Dermis microvascular lymphatic vessel endothelial cell (primary cell): ENCODE measurements at regions not wholly inside any gene's neighbourhood (a gene's known extent, or its start where the extent isn't known, plus 50 kb on each side); places are given as distances from the start of the nearest gene placed in this dataset.
A peak's percentile ranks its signal among the peaks of the same experiment; 100 is the strongest.

ENCODE experiments used
- DNase-seq, 2 donors: peaks; one replicate each; pipeline versions ENCODE4 v3.0.0 to v3.0.0-alpha.2; 2010; ENCODE audit warnings: low read depth in 2 of 2

DNA sequence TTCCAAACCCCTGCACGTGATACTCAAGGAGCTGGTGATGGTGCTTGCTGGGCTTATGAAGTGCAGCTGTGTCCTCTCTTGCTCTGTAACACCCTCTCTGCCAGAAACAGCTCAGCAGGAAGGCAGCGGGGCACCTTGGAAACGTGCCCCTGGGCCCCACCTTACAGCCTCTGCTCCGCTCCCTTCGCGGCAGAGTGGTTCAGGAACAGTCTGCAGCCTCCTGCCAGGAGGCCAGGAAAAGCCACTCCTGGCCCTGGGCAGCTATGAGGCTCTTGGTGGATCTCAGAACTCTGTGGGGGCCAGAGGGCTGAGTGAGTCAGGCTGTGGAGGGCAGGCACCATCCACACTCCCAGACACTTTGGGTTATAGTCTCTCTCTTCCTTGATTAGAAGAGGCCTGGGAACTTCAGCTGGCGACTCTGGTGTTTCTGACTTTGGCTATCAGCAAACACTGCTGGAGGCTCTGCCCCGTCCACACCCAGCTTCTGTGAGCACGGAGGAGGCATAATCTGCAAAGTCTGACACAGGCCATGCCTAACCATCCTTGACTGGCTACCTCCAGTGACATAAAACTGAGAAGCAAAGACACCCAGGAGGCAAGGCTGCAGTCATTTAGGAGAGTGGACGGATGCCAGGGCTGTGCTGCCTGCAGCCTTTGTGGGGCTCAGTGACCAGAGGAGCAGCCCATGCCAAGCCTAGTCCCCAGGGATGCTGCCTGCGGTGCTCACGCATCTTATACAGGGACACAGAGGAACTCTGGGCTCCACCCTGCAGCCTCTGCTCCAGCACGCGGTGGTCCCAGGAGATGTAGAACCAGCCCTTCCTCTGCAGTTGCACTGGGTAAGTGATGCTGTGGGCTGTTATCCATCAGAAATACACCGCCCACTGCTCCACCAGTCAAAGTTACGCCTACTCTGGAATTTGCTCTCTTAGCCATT lies 65.3 kb downstream of the METRNL start:
- no peak for DNase-seq

DNA sequence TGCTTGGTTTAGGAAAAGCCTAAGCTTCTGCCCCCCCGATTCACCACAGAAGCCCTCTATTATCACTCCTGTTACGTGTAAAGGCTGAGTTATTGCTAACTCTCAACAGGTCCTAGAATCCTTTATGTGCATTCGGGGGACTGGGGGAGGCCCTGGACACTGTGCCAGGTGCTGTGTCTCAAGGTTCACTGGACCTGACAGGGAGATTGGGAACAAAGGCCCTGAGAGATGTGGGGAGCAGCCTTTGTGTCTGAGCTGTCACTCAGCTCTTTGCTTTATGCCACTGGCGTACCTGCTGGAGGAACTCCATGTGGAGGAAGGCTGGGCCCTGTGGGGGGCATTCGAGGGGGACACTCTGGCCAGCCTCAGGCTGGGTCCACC lies 65.9 kb downstream of the METRNL start:
- no peak for DNase-seq

DNA sequence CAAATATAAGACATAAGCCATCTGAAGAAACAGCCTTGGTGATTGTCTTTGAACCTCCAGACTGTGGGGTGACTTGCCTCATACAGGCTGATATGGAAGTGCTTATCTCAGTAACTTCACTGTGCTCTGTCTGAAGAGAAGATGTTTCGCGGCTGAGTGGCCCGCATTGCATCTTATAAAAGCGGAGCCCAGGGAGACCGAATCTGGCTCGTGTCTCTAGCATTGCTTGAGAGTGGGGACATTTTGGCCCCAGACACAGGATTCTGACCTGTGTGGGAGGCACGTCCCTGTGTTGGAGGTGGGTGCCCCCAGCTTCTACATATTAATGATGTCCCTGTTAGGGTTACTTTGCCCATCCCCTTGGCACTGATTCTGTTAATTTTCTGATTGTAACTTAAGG lies 66.4 kb downstream of the METRNL start:
- no peak for DNase-seq

DNA sequence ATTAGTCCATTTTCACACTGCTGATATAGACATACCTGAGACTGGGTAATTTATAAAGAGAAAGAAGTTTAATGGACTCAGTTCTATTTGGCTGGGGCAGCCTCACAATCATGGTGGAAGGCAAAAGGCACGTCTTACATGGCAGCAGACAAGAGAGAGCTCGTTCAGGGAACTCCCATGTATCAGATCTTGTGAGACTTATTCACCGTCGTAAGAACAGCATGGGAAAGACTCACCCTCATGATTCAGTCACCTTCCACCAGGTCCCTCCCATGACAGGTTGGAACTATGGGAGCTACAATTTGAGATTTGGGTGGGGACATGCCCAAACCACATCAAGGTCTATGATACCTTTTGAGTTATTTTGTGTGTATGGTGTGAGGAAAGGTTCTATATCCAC lies 66.9 kb downstream of the METRNL start:
- no peak for DNase-seq

DNA sequence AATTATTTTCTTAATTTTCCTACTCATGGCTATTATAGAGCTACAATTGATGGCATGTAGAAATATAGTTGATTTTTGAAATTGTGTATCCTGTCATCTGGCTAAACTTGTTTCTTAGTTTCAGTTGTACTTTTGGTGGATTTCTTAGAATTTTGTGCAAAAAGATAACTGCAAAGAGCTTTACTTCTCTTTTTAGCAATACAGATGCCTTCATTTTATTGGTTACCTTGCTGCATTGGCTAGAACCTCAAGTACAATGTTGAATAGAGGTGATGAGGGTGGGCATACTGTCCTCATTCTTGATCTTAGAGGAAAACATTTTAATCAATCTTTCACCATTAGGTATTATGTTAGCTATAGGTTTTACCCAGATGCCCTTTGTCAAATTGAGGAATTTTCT lies 67.9 kb downstream of the METRNL start:
- DNase-seq = no peak

DNA sequence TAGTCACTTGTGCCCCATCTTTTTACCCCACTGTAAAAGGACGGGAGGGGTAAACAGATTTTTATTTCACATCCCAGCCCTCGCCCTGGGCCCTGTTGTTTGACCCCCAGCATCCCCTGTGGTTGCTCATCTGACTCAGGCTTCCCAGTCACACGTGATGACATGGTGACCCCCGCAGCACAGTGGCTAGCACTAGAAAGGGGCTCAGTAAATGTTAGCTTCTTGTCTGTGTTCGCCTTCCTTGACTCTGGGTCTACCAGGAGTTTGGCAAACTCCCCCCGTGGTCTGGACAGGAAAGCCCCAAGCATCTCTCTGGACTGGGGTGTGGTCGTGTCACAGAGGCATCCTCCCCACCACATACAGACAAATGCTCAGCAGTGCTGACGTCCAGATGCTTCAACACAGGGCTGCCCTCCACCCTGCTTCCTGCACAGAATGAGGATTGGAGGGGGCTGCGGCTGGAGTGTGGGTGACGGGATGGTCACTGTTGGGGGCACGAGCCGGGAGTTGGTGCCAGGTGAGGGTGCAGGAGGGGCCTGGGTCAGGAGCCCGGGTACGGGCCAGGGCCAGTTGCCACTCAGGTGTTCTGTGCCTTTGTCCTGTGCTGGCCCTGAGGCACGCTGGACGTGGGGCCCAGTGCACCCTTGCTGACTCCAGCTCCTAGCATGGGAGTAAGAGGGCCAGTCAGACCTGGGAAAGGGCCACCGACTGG lies 69.1 kb downstream of the METRNL start:
- DNase-seq = no peak

DNA sequence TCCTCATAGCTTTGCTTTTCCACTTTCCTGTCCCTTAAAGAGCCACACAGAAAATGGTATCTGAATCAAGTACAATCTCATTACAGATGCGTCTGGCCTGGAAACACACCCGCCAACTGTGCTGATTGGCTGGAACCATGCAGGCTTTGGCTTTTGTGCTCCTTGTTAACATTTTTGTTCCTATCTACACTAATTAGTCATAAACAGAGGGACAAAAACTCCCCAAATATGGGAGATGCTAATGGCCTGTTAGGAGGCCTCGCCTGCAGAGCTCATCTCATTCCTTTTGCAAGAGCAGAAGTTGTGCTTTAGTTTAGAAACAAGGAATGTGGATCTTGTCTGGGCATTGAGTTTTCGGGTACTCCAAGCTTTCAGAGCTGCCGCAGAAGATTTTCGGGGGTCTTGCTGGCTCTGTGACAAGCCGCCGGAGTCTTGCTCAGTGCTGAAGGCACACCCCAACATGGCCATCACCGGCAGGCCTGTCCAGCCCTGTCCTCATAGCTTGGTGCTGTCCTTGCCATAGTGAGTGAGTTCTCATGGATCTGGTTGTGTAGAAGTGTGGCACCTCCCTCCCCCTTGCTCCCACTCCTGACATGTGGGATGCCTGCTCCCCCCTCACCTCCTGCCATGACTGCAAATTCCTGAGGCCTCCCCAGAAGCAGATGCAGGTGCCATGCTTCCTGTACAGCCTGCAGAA lies 69.8 kb downstream of the METRNL start:
- no peak for DNase-seq

DNA sequence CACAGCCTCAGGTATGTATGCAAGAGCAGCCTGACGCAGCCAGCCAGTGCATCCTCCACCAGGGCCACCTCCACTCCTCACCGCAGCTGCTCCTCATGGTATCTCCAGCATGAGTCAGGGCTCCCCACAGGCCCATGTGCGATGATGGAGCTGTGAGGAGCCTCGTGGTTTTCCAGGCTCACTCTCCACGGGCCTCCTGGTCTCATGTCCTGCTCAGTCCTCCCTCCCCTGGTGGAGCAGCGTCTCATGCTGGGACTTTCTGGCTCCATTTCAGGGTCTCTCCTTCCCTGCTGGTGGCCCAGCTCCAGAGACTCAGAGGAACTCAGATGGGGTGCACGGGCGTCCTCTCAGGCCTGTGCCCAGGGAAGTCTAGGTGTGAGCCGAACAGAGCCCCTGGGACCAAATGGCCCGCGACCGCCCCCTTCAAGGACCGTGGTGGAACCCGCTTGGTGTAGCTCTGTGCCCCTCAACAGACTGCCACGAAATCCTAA lies 70.4 kb downstream of the METRNL start:
- no peak for DNase-seq

DNA sequence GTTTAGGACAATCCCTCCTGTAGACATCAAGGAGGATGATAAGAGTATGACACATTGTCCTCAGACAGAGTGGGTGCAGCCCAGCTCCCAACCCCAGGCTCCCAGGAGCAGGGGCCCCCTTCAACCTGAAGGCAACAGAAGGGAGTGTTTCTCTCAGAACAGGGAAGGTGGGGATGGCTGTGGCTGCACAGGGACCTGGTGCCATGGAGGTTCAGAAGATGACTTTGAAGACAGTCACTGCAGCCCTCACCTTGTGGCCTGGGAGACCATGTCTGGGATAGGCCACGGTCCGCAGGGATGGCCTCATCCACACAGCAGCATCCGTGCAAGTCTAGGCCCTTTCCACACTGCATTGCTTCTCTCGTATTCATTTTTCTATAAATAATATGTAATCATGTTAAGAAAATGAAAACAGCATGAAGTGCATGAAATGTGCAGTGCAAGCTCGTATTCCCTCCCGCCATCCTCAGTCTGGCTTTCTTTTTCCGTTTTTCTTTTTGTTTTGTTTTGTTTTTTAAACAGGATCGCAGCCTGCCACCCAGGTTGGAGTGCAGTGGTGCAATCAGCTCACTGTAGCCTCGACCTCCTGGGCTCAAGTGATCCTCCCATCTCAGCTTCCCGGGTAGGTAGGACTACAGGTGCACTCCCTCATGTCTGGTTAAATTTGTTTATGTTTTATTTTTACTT lies 71.1 kb downstream of the METRNL start:
- DNase-seq = no peak

DNA sequence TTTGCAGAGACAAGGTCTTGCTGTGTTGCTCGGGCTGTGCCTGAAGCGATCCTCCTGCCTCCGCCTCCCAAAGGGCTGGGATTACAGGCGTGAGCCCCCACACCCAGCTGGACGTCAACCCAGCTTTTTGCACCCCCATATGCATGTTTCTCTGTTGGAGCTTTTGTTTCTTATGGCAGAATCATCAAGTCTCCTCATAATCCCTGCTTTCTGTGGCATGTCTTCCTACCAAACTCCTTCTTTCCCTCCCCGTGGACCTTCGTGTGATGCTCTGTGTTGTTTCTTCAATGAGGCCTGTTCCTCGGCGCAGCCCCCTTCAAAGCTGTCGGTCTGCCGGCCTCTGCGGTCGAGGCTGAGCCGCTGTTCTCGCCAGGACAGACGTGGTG lies 71.6 kb downstream of the METRNL start:
- no peak for DNase-seq

DNA sequence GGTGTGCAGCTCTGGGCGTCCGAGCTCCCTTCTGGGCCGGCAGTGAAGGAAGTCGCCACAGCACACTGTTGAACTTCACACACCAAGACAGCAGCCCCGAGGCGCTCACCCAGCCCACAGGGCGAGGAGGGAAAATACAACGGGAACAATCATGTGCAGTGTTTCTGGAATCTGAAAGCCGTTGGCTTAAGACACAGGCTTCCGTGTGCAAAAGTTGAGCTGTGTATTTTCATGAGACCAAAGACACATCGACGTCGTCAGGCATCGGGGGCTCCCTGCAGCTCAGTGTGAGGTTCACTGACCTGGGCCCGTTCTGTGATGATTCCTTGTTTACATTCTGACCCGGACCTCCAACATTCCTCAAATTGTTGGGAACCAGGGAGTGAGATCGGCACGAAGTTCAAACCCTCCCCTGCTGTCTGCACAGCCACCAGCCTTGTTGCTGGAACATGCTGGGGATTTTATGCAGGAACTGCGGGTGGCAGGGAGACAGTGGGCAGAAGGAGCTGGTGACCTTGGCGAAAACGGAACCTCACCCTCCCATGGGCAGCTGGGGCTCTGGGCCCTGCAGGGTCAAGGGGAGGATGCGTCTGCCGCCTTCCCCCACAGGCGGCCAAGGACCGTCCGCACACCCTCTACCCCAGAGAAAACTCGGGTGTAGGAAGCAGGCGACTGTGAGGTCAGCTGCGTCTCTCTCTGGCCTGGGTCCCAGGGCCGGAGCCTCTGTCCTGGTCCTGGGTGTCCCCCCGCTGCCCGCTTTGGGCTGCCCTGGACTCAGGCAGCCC lies 72.2 kb downstream of the METRNL start:
- no peak for DNase-seq

DNA sequence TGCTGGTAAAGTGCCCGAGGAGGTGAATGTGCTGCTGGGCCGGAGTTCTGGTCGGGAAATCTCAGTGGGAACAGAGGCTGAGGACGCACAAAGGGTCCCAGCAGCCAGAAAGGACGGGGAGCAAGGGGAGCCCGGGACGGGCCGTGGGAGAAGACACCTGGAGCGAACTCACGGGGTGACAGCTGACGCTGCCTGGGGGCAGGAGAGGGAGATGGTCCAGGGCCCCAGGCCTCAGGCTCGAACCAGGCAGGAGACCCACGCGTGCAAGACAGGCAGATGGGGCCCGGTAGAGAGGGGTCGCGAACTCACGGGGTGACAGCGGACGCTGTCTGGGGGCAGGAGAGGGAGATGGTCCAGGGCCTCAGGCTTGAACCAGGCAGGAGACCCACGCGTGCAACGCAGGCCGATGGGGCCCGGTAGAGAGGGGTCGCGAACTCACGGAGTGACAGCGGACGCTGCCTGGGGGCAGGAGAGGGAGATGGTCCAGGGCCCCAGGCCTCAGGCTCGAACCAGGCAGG lies 72.9 kb downstream of the METRNL start:
- no peak for DNase-seq

DNA sequence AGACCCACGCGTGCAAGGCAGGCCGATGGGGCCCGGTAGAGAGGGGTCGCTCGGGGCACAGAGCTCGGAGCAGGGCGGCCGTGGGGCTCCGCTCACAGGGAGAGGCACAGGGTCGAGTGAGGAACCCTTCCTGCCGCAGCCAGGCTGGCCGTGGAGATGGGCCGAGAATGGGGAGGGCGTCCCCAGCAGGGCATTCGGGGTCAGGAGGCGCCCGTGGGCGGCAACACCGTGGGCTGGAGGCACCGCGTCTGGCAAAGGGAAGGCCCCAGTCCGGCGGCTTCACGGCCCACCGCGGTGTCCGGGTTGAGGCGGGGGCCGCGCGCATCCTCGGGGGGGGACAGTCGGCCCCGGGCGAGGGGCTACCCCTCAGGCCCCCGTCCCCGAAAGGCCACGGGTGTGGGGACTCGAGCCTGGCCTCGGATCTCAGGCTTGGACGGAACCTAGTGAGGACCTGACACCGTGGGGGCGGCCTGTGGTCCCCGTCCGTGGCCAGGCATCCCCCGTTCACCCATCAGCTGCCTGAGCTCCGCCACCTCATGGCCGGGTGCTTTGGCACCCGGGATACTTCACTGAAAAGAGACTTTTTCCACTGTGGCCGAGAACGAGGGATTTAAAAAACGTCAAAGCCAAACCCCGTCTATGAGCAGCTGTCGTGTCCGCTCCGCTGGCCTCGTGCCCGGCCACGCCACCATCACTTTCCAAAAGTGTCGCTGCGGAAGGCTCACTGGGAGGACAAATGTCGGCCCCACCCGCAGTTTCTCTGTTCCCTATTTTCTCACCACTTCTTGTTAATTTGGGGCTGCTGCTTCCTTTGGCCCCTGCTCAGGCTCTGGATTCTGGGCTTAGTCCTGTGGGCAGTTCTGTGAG lies 73.6 kb downstream of the METRNL start:
- no peak for DNase-seq

DNA sequence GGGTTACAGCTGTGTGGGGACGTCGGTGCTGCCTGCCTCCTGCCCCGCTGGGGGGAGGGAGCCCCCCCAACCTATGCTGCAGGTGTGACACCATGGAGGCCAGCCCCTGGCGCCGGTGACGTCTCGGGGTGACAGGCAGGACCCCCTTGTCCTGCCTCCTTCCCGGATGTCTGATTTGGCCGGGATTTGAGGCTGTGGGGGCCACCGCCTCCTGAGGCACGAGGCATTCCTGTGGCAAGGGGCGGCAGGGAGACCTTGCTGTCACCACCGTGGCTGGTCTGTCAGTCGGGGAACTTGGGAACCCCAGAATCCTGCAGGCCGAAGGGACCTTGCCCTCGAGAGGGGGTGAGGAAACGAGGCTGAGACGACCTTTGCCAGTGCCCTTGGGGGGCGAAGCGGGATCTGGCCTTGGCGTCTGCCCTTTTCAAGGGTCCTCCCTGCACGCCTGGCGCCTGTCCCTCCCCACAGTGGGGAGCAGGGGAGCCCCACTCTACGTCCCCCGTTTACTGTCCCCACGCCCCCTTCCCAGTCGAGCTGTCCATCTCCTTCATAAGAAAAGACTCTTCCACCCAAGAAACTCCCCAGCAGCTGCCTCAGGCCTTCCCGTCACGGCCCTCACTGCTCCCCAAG lies 74.4 kb downstream of the METRNL start:
- DNase-seq = no peak

DNA sequence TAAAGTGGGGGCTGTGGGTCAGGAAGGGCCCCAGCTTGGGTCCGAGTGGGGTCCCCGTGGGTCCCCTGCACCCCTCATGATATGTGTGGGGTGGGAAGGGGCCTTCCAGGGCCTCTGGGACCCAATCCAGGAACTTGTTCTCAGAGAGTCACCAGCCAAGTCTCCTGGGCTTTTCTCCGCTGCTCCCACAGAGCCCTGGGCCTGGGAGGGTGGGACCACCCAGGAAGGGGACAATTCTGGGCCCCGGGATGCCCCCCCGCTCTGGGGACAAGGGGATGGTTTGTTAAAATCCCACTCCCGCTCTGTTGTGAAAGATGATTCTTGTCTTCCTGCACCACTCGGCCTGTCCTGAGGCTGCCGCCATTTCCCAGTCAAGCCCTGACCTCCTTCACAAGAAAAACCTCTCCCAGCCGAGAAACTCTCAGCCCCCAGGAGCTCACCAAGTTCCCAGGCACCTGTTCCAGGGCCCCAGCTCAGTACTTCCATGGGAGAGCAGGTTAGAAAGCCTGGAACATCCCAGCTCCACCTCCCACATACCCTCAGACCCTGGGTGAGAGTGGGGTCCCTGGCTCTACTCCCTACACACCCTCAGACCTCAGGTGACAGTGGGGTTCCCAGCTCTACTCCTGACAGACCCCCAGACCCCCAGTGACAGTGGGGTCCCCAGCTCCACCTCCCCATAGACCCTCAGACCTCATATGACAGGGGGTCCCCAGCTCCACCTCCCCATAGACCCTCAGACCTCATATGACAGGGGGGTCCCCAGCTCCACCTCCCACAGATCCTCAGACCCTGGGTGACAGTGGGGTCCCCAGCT lies 75.1 kb downstream of the METRNL start:
- DNase-seq = no peak

DNA sequence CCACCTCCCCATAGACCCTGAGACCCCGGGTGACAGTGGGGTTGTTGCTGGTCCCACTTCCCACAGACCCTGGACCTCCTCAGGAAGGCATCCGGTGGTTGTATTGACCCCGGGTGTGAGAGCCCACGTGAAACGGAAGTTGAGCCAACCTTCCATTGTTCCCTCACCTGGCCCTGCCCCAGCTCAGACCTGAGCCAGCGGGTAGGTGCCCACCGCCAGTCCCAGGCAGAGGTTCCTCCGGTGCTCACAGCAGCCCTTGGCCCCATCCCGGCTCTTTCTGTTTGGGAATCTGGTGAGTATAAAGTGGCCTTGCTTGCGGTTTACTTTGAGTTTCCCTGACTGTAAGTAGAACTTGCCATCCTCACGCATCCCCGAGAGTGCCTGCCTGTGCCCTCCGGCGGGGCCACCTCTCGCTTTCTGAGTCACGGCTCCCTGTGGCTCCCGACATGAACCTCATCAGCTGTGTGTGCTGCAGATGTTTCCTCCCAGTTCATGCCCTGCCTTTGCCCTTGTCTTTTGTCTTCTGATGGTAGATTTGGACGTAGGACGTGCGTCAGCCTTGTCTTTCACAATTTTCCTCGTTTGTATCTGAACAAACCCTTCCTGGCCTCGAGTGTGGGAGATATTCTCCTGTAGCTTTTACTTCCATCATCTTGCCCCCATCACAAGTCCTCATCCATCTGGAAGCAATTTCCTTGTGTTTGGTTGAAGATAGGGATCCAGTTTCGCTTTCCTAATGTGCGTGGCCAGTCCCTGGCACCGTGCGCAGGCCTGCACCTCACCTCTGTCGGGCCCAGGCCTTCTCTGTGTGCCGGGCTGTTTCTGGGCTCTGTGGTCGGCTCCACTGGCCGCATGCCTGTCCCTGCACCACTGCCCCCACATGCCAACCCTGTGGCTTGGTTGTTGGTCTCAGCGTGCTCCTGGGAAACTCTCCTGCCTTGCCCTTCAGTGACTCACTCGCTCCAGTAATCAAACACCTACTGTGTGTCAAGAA lies 76.0 kb downstream of the METRNL start:
- peak; percentile 87 to 92 for DNase-seq

DNA sequence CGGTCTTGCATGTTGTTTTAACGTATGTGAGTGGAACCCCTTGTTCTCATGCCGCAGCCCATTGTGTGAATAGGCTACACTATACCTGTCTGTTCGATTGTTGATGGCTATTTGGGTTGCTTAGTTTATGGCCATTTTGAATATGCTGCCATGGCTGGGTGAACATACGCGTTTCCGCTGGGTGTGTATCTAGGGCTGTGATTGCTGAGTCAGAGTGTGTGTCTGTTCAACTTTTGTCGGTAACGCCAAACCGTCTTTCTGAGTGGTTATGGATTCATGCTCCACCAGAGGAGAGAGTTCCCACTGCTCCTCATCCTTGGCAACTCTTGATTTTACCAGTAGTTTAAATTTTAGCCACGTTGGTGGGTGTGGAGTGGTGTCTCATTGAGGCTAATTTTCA lies 77.0 kb downstream of the METRNL start:
- DNase-seq = no peak
